D721Med (cell line): ENCODE measurements at regions not wholly inside any gene's neighbourhood (a gene's known extent, or its start where the extent isn't known, plus 50 kb on each side); places are given as distances from the start of the nearest gene placed in this dataset.

Experiments
- DNase-seq: peaks from one replicate; pipeline ENCODE4 v3.0.0; 2011; ENCODE audit warnings: low spot score; ENCODE audit not compliant: insufficient read length
- FAIRE-seq: peaks from 2 replicates; lab custom pipeline; 2011; peaks lifted over from hg19 to GRCh38; lab: Jason Lieb, UNC
- TF ChIP-seq, protein P1 (sequence below): IDR thresholded peaks from 2 replicates; pipeline ENCODE4 v1.5.1; 2012; ENCODE audit warnings: mild to moderate bottlenecking, control low read depth; ENCODE audit not compliant: insufficient read depth; ENCODE audit errors: missing control alignments

DNA sequence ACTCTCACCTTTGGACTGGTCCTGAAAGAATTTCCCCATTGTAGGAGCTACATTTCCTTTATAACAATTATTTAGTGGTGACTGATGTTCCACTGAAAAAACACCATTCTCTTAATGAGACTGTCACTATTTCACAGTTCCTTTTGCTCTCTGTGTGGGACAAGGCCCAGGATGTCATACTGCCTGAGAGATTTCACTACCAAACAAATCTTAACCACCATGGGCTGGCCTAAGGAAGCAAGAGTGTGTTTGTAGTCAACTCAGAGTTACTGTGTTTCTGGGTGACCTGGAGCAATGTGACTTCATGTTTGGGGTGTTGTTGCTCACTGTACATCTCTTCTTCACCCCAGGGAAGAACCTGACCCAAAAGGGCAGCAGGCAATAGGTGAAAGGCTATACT is 50.1 kb upstream of the ZNF608 start:
- DNase-seq (no peak), FAIRE-seq (no peak)
- TF ChIP-seq, protein P1, sequence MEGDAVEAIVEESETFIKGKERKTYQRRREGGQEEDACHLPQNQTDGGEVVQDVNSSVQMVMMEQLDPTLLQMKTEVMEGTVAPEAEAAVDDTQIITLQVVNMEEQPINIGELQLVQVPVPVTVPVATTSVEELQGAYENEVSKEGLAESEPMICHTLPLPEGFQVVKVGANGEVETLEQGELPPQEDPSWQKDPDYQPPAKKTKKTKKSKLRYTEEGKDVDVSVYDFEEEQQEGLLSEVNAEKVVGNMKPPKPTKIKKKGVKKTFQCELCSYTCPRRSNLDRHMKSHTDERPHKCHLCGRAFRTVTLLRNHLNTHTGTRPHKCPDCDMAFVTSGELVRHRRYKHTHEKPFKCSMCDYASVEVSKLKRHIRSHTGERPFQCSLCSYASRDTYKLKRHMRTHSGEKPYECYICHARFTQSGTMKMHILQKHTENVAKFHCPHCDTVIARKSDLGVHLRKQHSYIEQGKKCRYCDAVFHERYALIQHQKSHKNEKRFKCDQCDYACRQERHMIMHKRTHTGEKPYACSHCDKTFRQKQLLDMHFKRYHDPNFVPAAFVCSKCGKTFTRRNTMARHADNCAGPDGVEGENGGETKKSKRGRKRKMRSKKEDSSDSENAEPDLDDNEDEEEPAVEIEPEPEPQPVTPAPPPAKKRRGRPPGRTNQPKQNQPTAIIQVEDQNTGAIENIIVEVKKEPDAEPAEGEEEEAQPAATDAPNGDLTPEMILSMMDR: no peak

DNA sequence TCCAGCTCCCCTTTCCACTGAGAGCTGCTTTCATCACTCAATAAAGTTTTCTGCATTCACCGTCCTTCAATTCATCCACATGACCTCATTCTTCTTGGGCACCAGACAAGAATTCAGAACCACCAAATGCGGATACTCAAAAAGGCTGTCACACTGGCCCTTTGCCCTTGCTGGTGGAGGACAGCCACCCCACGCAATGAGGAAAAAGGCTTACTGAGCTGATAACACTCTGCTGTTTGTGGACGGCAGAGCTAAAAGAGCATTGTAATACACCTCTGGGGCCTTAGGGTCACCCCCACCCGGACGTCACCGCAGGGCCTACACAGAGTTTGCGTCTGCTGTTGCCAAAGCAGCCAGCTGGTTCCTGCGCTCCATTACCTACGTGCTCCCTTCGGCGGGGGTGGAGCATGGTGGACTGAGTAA is 51.2 kb upstream of the ZNF608 start:
- DNase-seq: no peak
- TF ChIP-seq, protein P1: no peak
- no peak for FAIRE-seq

DNA sequence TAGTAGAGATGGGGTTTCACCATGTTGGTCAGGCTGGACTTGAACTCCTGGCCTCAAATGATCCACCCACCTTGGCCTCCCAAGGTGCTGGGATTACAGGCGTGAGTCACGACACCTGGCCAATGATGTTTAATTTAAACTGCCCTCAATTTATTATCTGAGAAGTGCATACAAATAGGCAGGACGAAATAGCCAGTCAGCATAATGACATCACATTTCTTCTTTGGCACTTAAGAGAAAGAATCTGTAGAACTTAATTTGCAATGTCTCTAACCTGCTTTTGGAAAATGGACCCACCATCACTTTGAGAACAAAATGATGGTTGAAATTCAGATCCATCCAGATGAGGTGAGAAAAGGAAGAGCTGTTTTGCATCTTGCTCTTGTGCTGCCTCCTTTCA is 52.5 kb upstream of the ZNF608 start:
- TF ChIP-seq, protein P1: no peak
- DNase-seq (no peak), FAIRE-seq (no peak)

DNA sequence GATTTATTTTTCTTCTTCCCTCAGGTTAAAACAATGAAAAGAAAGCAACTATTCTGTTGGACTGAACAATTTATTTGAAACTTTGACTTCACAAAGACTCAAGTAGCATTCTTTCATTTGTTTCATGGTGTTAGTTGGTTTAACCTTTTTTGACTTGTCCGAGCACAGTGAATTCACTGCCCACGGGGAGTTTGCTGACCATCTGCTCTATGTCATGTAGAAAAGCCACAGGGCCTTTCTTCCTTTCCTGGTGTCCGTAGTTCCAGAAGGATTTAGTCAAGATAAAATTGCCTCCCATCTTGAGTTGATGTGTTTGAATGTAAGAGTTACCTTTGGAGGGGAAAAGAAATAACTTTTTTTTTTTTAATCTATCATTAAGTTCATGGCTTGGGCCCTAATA is 55.1 kb upstream of the ZNF608 start:
- DNase-seq: no peak
- no peak for FAIRE-seq
- TF ChIP-seq, protein P1: no peak

DNA sequence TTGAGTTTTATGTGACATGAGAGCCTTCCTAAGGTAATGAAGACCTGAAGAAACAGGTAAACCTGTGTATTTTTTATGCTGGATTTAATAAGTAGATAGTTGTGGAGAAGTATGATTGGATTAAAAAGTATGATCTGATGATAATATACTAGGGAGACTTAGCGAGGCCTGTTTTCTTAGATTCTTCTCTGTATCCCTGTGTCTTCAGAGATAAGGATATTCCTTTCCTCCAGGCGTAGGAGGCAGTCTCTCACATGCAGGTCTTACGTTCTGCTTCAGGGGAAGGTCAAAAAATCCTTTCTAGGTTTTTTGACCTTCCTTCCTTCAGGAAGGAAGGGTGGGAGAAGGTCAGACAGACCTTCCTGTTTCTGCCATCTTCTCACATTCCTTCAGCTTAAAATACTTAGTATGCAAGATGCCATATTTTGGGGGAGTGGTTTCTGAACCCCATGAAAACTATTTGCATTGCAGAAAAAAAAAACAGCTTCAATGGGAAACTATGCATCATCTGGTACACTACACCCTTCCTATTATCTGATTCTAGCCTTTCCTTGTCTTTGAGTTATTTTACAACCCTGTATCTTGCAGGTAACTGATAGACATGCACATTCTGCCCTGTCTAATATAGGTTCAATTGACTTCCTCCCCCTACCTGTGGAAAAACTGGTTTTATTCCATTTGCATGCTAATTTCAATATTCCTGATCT is 57.3 kb upstream of the ZNF608 start:
- FAIRE-seq: no peak
- no peak for DNase-seq
- TF ChIP-seq, protein P1: no peak

DNA sequence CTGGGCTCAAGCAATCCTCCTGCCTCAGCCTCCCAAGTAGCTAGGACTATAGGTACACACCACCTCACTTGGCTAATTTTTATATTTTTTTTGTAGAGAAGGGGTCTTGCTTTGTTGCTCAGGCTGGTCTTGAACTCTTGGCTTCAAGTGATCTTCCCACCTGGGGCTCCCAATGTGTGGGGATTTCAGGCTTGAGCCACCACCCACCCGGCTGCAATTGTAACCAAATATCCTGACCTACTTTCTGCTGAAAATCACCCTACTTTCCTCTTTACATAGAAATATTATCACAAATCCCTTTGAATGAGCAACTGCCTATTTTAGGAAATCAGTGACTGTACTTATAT is 59.6 kb upstream of the ZNF608 start:
- DNase-seq (no peak), FAIRE-seq (no peak)
- TF ChIP-seq, protein P1: no peak

DNA sequence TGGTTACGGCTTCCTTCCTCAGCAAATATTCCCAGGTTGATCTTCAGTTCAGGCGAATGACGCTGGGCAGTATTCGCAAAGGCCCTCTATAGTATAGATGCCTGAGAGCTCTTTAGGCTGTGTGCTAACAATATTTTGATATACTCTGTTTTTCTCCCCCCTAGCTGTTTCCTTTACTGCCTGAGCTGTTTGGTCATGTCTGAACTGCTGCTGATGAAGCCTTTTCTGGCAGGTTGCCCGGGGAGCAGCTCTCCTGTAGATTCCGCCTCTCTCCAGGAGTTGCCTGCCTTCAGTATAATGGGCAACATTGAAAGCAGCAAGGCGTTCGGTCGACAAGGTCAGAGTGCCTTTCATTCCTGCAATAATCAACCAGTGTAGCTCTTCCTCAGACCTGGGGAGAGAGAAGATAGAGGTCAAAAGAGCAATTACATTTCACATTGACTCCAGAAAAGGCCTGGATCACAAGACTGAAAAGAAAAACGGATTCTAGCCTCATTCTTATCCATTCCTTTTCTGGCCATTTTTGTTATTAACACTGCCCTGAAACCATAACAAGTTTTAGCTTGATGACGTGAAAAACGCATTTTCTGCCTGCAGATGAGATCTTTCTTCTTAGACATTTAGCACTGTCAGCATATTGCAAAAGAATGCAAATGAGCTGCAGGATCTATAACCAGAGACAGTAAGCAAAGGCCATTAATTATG is 60.1 kb upstream of the ZNF608 start:
- DNase-seq: no peak
- FAIRE-seq: no peak
- TF ChIP-seq, protein P1: no peak
